ENCODE measurements at regions not wholly inside any gene's neighbourhood (a gene's known extent, or its start where the extent isn't known, plus 50 kb on each side); places are given as distances from the start of the nearest gene placed in this dataset.

- no peaks in the 10 kb centered on the region for H3K9me3 ChIP-seq
- TF ChIP-seq POLR2A (IDR thresholded peaks at IDR 0.05) (no peak), CTCF (IDR thresholded peaks at IDR 0.05) (no peak)
- no peaks in the 10 kb centered on the region for H3K36me3 ChIP-seq
- H3K4me3 ChIP-seq, result no peak overlapping the region
- DNase-seq (peak in 1 of 3 donors; percentile 50), ATAC-seq (peak; percentile 83 to 93 (median 88))
- no peaks in the 10 kb centered on the region for H3K27me3 ChIP-seq
- H3K27ac ChIP-seq, result peak overlapping the region; percentile 7 to 64 (median 42)
- intact Hi-C loops (cut with DNase I), result no loop called here
- H3K4me1 ChIP-seq, result peaks cover 0 to 55% (median 17%) of the 10 kb centered on the region in 4 donors
- 32% methylated on average over 4 of the region's 4 CpGs for WGBS (ENCODE audit: insufficient coverage, low coverage, low lambda C conversion rate, missing lambda C conversion rate)
Measured at GRCh38 chr2:200221055-200221955, 85.2 kb upstream of the SPATS2L start.

- ATAC-seq (peak in 1 of 4 donors; percentile 24), DNase-seq (peak in 1 of 3 donors; percentile 26)
- 24% methylated on average over 7 of the region's 7 CpGs for WGBS (ENCODE audit: insufficient coverage, low coverage, low lambda C conversion rate, missing lambda C conversion rate)
- intact Hi-C loops (cut with DNase I), result no loop called here
- H3K27me3 ChIP-seq, result no peaks in the 10 kb centered on the region
- no peak overlapping the region for H3K4me3 ChIP-seq
- H3K27ac ChIP-seq, result no peak overlapping the region
- no peaks in the 10 kb centered on the region for H3K9me3 ChIP-seq
- H3K36me3 ChIP-seq, result no peaks in the 10 kb centered on the region
- peaks cover 0 to 56% (median 18%) of the 10 kb centered on the region in 4 donors for H3K4me1 ChIP-seq
- TF ChIP-seq CTCF (IDR thresholded peaks at IDR 0.05) (no peak), POLR2A (IDR thresholded peaks at IDR 0.05) (no peak)
Measured at GRCh38 chr2:200222791-200223190, 83.7 kb upstream of the SPATS2L start.

- Histone ChIP-seq H3K9me3 (no peaks in the 10 kb centered on the region), H3K27ac (no peak overlapping the region), H3K36me3 (no peaks in the 10 kb centered on the region), H3K4me1 (peaks cover 0 to 56% (median 18%) of the 10 kb centered on the region in 4 donors), H3K4me3 (no peak overlapping the region), H3K27me3 (no peaks in the 10 kb centered on the region)
- ATAC-seq (no peak), DNase-seq (no peak)
- 79% methylated on average over 2 of the region's 3 CpGs for WGBS (ENCODE audit: insufficient coverage, low coverage, low lambda C conversion rate, missing lambda C conversion rate)
- intact Hi-C loops (cut with DNase I), result no loop called here
- TF ChIP-seq CTCF (IDR thresholded peaks at IDR 0.05) (no peak), POLR2A (IDR thresholded peaks at IDR 0.05) (no peak)
Measured at GRCh38 chr2:200223205-200223784, 83.2 kb upstream of the SPATS2L start.

- TF ChIP-seq CTCF (IDR thresholded peaks at IDR 0.05), result no peak
- H3K27ac ChIP-seq, result no peak overlapping the region
- no peaks in the 10 kb centered on the region for H3K36me3 ChIP-seq
- ATAC-seq (peak; percentile 32 to 63 (median 50)), DNase-seq (no peak)
- intact Hi-C loops (cut with DNase I), result no loop called here
- 45% methylated on average over 5 of the region's 5 CpGs for WGBS (ENCODE audit: insufficient coverage, low coverage, low lambda C conversion rate, missing lambda C conversion rate)
- H3K9me3 ChIP-seq, result no peaks in the 10 kb centered on the region
- no peak overlapping the region for H3K4me3 ChIP-seq
- peaks cover 0 to 43% (median 13%) of the 10 kb centered on the region in 4 donors for H3K4me1 ChIP-seq
- H3K27me3 ChIP-seq, result no peaks in the 10 kb centered on the region
Measured at GRCh38 chr2:200225951-200226350, 80.5 kb upstream of the SPATS2L start.
